ENCODE measurements at regions not wholly inside any gene's neighbourhood (a gene's known extent, or its start where the extent isn't known, plus 50 kb on each side); places are given as distances from the start of the nearest gene placed in this dataset.

DNA sequence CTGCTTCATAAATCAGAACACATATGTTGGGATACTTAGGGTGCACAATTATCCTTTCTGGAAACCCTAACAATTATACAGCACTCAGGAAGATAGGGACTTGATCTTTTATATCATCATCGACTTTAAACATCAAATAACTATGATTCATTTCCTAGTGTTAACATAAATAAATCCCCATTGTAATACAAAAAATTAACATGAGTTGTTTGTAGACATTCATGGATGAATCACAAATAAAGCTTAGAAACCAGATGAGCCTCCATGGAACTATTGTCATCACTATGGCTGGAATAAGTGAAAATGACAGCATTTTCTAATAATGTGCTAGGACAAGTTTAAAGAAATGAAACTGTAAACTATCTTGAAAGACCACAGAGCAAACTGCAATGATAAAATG lies 821.7 kb downstream of the GATA3 start:
- no peak for DNase-seq (ENCODE audit: low read depth in 2 of 2)

DNA sequence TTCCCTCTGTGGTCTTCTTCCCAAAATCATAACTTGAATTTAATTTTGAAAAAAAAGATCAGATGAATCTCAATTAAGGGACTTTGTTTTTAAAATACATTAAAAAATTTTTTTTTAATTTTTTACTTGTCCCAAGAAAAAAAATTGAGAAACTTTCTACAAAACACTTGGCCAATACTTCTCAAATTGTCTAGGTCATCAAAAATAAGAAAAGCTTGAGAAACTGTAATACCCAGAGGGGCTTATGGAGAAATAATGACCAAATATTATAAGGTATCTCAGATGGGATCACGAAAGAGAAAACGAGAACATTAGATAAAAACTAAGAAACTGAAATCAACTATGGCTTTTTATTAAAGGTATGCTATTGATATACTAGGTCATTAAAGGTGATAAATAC lies 835.0 kb downstream of the GATA3 start:
- DNase-seq (ENCODE audit: low read depth in 2 of 2): no peak

DNA sequence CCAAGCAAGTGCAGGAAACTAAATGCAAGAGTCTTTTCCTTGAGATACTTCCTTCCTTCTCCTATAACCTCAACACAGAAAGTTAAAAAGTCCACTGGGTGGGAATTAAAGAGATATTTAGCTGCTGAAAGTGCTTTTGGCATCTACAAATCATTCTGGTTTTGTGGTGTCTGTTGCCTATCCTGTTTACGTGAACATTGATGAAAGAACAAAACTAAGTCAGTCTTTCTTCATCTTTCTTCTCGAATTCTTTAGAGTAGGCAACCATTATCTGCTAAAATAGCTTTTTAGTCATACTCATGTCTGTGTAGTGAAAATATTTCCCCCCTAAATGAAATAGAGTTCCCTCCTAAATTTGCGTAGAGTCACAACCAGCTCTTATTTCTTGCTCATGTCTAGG lies 838.6 kb downstream of the GATA3 start:
- DNase-seq (ENCODE audit: low read depth in 2 of 2): no peak

DNA sequence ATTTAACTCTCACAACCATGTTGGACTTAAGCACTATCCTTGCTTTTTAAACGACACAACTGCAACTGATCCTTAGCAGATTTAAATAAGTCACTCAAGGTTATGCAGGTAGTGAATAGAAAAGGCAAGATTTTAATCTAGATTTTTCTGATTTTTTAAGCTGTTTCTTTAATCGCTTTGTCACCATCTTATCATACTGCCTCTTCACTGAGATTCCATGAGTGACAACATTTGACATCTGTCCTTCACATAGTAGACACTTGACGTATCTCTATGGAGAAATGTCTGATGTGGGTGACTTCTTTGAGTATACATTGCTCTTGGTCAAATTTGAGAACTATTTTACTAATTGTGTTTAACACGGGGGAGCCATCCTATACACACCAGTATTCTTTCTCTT lies 839.7 kb downstream of the GATA3 start:
- no peak for DNase-seq (ENCODE audit: low read depth in 2 of 2)

DNA sequence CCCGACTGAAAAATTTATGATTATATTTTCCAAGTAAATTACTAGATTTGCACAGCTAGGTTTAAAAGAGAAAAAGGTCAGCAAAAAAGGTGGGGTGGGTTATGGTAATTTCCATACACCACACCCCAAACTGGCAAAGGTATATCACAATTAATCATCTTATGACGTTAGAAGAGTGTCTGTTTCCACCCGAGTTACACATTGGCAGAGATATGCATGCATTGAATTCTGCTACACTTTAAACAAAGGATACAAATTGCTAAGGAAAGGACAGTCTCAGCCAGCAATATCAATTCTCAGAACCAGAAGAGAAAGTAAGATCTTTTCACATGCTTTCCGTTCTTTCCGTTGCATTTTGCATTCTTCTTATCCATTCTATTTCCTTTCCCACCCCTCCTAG lies 843.3 kb downstream of the GATA3 start:
- DNase-seq (ENCODE audit: low read depth in 2 of 2): no peak

DNA sequence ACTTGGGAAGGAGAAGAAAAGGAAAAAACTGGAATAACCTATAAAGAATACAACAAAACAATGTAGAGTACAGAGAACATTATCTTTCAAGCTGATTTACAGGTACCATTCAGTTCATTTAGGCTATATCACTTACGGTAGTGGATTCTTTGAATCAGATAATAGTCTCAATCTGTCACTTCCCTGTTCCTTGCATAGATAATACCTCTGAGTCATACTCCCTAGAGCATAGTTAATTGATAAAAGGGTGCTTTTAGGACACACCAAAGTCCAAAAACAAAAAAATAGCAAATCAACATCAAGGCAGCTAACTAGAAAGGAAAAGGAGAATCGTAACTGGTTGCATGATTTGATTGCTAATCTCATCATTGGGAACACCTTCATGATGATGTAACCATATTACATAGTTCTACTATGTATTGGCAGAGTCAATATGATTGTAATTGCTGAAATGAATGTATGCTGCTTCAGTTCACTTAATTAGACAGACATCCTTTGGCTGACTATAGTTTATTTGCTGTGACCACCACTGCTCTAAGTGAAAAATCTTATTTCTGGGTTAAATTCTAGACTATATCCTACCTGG lies 844.4 kb downstream of the GATA3 start:
- no peak for DNase-seq (ENCODE audit: low read depth in 2 of 2)

DNA sequence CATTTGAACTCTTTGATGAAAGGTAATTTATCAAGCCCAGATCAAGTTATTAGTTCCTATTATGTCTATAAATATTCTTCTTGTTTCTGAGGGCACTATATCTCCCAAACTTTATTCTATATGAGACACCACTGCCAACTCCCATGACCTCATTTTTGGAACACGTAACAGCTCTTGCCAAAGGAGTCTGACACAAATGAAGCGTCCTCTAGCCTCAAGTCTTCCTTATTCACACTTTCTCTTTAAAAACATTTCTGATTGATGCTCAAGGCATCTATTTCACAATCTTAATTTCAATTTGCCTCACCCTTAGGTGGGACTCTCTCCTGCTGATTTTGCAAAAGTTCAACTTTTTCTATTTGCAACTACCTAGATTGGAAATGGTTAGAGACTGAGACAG lies 848.4 kb downstream of the GATA3 start:
- DNase-seq (ENCODE audit: low read depth in 2 of 2): no peak

DNA sequence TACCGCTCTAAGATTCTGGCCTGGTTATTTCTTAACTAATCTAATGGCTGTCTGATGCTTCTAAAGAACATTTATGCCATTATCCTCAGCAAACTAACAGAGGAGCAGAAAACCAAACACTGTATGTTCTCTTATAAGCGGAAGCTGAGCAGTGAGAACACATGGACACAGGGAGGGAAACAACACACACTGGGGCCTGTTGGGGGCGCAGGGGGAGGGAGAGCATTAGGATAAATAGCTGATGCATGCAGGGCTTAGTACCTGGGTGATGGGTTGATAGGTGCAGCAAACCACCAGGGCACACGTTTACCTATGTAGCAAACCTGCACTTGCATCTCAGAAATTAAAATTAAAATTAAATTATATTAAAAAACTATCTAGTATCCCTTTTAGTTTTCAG lies 853.5 kb downstream of the GATA3 start:
- DNase-seq (ENCODE audit: low read depth in 2 of 2): no peak

DNA sequence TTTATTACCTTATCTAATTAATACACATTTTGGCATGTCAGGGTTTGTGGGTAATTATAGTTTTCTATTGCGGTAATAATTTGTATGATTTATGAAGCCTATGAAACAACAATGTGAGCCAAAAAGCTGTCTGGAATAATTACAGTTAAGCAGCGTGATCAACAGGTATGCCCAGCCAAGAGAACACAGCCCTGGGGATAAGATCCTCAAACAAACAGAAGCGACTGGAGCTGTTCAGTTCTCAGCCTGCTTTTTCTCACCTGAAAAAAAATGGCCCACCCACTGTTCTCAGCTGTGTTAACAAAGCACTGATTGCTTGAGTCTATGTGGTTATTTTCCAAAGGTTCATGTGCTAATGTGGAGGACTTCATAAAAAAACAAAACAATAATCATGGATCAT lies 855.8 kb downstream of the GATA3 start:
- DNase-seq (ENCODE audit: low read depth in 2 of 2): no peak

DNA sequence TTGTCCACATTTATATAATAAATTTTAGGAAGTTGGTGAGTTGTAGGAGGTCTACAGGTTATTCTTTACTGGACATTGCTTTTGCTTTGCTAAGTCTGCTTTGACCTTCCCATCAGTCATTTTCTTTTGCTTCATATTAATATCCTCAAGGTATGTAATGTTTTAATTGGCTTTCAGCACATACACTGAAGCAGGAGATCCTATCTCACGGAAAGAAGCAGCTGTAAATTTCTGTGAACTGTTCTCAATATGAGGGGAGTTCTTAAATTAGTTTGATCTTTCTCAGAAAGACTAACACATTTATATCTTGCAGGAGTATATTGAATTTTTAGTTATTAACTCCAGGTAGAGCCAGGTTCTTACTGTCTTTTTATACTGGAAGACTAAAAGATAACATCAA lies 856.5 kb downstream of the GATA3 start:
- no peak for DNase-seq (ENCODE audit: low read depth in 2 of 2)

DNA sequence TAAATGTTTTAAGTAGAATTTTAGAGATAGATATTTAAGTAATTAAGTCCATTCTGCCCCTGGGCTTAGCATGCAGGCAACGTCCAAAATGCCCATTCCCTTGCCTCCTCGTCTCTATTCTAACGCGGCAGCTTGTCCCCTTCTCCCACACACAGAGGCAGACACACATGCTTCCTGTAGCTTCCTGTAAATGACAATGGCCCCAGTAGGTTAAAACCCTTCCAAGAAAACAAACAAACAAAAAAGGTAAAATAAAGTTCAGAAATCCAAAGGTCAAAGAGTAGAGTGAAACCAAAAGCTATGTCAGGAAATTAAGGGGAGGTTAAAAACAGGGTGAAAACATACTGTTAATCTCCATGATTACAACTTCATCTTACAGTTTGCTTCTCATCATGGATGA lies 857.6 kb downstream of the GATA3 start:
- no peak for DNase-seq (ENCODE audit: low read depth in 2 of 2)

DNA sequence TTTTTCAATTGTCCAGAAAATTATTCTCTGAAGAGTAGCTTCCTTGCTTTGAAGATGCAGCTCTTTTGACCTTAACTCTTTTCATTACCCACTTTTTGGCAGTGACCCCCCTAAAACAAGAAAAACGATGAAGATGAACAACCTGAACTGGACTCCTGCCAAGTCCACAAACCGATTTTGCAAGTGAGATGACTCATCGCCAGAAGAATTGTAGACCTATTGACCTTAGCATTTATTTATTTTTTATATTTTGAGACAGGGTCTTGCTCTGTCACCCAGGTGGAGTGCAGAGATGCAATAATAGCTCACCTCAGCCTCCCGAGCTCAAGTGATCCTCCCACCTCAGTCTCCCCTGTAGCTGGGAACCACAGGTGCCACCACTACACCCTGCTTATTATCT lies 859.2 kb downstream of the GATA3 start:
- DNase-seq (ENCODE audit: low read depth in 2 of 2): no peak

DNA sequence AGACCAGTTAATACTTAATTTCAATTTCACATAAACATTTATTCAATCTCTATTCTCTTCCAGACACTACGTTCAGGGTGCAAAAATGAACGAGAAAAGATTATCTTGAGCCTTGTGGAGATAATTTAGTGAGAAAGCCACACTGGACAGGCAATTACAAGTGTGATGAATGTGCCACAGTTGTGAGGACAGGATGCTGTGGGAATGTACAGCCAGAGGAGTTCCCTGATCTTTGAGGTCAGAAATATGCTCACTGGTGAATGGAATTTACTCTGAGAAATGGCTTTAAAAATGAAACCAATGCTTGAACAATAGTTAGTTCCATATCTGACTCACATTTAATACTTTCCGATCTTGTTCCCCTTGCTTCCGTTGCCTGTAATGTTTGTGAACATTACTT lies 864.8 kb downstream of the GATA3 start:
- no peak for DNase-seq (ENCODE audit: low read depth in 2 of 2)

DNA sequence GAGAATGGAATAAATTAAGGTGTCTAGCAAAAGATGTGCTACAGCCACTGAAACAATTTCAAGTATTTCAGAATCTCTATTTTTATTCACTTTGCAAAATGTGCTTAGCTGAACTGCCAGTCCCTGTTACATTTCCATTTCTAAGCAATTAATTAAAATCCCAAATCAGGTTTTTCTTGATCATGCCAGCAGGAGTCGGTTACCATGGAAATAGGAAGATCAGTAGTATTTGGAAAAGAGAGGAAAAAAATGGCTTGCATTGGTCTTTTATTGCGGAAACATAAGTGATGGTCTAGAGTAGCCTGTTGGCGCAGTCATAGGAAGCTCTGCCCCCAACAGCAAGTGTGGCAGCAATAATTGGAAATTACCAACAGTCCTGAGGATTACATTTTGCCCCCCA lies 867.1 kb downstream of the GATA3 start:
- DNase-seq (ENCODE audit: low read depth in 2 of 2): no peak

DNA sequence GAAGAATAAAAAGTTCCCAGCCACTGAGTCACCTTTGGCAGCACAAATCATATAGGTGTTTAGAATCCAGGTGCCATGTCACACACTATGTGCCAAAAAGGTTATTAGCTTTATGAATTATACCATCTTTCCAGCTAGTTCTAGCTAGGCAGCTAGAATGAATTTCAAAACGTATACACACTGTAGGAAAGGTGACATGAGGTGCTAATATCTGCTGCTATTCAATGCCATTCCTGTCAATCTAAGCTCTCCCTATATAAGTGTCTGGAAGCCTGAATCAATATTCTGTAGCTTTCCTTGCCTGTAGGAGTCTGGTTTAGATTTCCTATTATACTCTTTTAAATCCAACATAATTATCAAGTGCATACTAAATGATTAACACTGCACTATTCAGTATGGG lies 868.6 kb downstream of the GATA3 start:
- no peak for DNase-seq (ENCODE audit: low read depth in 2 of 2)

DNA sequence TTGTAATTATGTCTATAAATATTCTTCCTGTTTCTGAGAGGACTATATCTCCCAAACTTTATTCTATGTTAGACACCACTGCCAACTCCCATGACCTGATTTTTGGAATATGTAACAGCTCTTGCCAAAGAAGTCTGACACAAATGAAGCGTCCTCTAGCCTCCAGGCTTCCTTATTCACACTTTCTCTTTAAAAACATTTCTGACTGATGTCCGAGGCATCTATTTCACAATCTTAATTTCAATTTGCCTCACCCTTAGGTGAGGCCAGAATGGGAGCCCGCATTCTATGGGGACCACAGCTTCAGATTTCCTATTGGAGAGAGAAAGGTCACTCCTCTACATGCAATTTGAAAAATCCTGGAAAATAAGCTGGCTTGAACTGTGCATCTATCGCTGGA lies 873.2 kb downstream of the GATA3 start:
- DNase-seq (ENCODE audit: low read depth in 2 of 2): no peak

DNA sequence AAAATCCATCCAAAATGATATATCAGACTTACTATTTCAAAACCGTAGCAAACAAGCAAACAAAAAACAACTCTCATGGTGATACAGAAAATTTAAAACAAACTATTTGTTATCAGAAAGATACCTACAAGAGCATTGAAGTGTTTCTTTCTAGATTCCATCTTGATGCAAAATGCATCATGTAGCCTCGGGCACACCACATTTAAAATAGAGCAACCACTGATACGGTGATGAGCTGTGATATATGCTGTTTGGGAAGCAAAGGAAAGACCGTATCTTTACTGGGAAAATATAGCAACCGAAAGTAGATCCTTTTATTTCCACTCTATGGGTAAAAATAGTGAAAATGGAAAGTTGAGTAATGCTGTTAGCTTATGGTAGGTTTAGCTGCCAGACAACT lies 892.0 kb downstream of the GATA3 start:
- no peak for DNase-seq (ENCODE audit: low read depth in 2 of 2)

DNA sequence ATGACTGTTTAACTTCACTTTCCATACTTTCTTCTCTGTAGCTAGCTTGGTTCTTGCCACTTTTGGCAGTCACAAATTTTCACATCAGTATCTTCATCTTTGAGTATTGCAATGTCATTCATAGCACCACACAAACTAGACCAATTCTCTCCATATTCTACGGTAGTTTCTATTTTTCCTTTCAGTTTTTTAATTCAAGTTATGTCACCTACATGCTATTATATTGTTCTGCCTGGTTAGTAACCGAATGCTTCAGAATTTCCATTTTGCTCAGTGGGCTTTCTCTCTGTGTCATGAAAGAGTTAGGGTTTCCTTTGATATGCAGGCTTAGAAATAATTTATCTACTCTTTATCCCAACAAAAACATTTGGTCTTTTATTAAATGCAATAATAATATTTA lies 896.5 kb downstream of the GATA3 start:
- no peak for DNase-seq (ENCODE audit: low read depth in 2 of 2)

DNA sequence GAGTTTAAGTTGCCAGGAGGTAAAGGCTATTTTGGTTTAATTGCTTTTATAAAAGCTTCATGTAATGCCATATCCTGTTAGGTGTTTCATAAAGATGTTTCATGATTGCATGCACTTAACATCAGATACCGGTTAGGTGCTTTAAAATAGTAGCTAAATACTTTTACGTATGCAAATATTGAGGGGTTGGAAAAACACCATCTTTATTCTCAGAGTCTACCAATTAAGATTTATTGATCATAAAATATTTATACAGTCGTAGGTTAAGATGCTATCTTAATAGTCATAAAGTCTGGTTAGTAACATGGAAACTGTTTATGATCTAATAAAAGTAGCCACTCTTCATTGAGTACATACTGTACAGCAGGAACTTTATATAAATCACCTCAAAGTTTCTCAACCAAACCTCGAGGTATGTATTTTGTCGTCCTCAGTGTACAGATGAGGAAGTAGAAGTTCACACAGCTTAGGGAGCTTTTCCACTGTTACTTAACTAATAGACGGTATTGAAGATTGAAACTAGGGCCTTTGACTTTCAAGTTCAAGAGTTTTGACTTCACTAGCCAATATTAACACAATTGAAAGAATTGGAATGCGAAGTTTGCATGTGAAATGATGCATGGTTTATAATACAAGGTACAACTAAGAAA lies 897.1 kb downstream of the GATA3 start:
- DNase-seq (ENCODE audit: low read depth in 2 of 2): no peak

DNA sequence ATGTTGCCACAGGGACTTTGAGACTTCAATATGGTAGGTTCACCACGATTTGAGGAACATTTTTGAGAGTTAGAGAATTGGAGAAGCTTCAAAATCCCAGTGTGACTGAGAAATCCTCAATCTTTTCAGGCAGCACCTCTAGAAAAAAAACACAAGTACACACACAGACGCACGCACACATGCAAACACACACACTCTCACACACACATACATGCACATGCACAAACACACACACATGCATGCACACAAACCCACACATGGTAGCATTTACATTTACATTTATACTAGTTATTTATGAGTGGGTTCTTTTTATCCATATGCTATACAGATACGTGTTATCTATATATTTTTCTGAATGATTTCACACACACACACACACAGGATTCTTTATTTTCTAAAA lies 901.9 kb downstream of the GATA3 start:
- DNase-seq (ENCODE audit: low read depth in 2 of 2): no peak

DNA sequence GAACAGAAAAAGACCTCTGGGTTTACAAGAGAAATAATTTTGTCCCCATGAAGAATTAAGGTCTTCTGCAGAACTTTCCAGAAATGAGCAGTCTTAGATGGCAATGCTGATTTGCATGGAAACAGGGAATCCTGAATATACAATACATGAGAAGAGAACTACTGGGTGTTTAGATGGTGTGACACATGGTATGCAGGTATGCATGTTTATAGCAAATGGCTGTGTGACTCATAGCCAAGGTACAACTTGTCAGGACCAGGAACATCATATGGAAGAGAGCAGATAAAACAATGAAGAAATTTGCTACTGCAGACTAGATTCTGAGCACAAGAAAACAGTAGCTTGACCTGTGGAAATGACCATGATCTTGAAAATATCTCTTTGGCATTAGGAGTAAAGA lies 907.8 kb downstream of the GATA3 start:
- no peak for DNase-seq (ENCODE audit: low read depth in 2 of 2)

DNA sequence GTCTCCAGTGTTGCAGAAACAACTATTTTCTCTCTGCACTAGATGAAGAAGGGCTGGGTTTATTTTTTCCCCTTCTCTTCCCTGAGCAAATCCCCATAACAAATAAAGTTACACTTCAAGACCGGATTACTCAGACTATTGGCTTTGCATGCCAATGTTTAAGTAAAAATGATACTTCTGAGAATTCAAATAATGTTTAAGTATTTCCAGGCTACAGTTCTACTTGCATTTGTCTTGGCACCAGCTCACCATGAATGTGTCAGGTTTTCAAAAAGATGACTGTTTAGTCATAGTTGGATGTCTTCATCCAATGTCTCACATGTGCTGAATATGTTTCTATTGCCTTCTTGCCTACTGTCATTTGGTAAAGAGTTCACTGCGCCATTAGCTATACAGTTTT lies 912.6 kb downstream of the GATA3 start:
- DNase-seq (ENCODE audit: low read depth in 2 of 2): no peak

DNA sequence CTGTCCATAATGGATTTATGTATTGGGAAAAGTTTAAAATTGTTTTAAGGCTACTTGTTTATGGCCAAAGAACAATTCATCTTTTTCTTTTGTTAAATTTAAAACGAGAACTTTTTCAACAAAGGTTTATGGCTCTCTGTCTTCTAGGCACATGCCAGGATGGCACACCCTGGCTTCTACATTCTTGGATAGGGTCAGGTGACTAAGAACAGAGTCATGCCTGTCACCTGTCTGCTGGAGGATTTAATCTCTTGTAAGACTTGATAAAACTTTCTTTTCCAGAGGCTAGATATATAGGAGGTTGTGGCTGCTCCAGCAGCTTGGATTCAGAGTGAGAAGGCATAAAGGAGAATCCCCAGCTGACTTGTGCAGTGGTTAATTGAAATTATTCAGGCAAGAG lies 915.4 kb downstream of the GATA3 start:
- no peak for DNase-seq (ENCODE audit: low read depth in 2 of 2)

DNA sequence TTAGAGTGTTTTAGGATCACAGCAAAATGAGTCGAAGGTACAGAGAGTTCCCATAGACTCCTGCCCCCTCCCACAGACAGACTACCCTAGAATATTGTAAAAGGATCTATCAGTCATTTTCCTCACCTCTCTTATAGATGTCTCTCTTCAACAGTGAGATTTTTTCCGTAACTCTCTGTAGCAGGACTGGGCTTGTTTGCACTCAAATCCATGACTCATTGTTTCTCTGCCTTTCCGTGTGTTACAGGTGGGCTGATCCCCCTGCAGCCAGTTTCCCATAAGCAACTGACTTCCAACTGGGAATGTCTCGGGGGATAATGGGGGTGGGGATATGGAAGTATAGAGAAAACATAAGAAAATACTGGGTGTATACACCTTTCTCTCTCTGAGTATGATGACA lies 921.0 kb downstream of the GATA3 start:
- DNase-seq (ENCODE audit: low read depth in 2 of 2): no peak

Data from stimulated activated CD4-positive, alpha-beta T cell treated with anti-CD3 and anti-CD28 coated beads, Interleukin-12 subunit alpha, Interleukin-12 subunit beta, amount 100 ng/mL, for 24 hours (primary cell).